GM12878 (cell line): ENCODE measurements at regions not wholly inside any gene's neighbourhood (a gene's known extent, or its start where the extent isn't known, plus 50 kb on each side); places are given as distances from the start of the nearest gene placed in this dataset.

Experiments used
- ATAC-seq: fragments of 200-7000 bp; cut with Tn5 transposase; 3 replicates; pipeline ENCODE4 v1.9.1; 2020; ENCODE audit warnings: mild to moderate bottlenecking, moderate library complexity
- BruUV-seq: library from RNA; stranded (reverse); fragments of 400-500 nt; replicated peaks from 2 replicates; lab custom pipeline; 2021; lab: Mats Ljungman, UMichigan
- CTCF ChIA-PET: fragments of 300-600 bp; sonication (Branson Sonifier 250); formaldehyde crosslinking; extraction: SDS; loops from one replicate; lab custom pipeline; 2021; ENCODE audit warnings: inconsistent platforms; lab: Yijun Ruan, JAX
- POLR2A ChIA-PET: fragments of 350-600 bp; formaldehyde crosslinking; extraction: SDS; loops from one replicate; lab custom pipeline; 2021; ENCODE audit warnings: inconsistent platforms; lab: Charles Lee
- RAD21 ChIA-PET: fragments of 300-600 bp; sonication (Branson Sonifier 250); formaldehyde crosslinking; loops from one replicate; lab custom pipeline; 2023; ENCODE audit warnings: antibody characterized with exemption; ENCODE audit not compliant: unreplicated experiment; lab: Charles Lee
- SMC1A ChIA-PET: fragments of 300-600 bp; sonication (Branson Sonifier 250); formaldehyde crosslinking; loops from one replicate; lab custom pipeline; 2023; ENCODE audit not compliant: unreplicated experiment, uncharacterized antibody; lab: Charles Lee
- DNase-seq: peaks from one replicate; pipeline ENCODE4 v3.0.0-alpha.2; 2011; ENCODE audit warnings: low read depth, low spot score
- FAIRE-seq: peaks from 3 replicates; lab custom pipeline; 2011; peaks lifted over from hg19 to GRCh38; lab: Jason Lieb, UNC
- H2AFZ ChIP-seq: 2 replicates; pipeline ENCODE4 v1.6.0; 2011; ENCODE audit warnings: low read depth, low read length, control low read depth; ENCODE audit not compliant: control insufficient read depth
- H3K27ac ChIP-seq: 2 replicates; pipeline ENCODE4 v1.5.1; 2011; ENCODE audit warnings: control low read depth; ENCODE audit not compliant: control insufficient read depth, insufficient read depth
- H3K27me3 ChIP-seq, 2 experiments: replicated peaks in 1 of 2; 2 replicates each; pipeline versions ENCODE4 v1.6.0 to v1.6.1; 2011; ENCODE audit warnings: low read length in 1 of 2; ENCODE audit not compliant: control insufficient read depth in 2 of 2, insufficient read depth in 2 of 2
- H3K36me3 ChIP-seq, 2 experiments: 2 replicates each; pipeline ENCODE4 v1.5.1; 2011; ENCODE audit warnings: low read length in 1 of 2; ENCODE audit not compliant: control insufficient read depth in 2 of 2, insufficient read depth in 2 of 2
- H3K4me1 ChIP-seq: 2 replicates; pipeline ENCODE4 v1.6.1; 2011; ENCODE audit warnings: mild to moderate bottlenecking, low read length, moderate library complexity, mixed read lengths; ENCODE audit not compliant: control insufficient read depth, insufficient read depth
- H3K4me2 ChIP-seq: 2 replicates; pipeline ENCODE4 v1.6.0; 2011; ENCODE audit warnings: control low read depth; ENCODE audit not compliant: control insufficient read depth, insufficient read depth
- H3K4me3 ChIP-seq: fragments of 200-600 bp; sonication (generic); 2 replicates; pipeline ENCODE4 v1.5.1; 2016
- H3K79me2 ChIP-seq: 2 replicates; pipeline ENCODE4 v1.6.0; 2011; ENCODE audit warnings: low read length; ENCODE audit not compliant: control insufficient read depth, insufficient read depth
- H3K9ac ChIP-seq: 2 replicates; pipeline ENCODE4 v1.8.0; 2011; ENCODE audit warnings: low read length, control low read depth, mixed read lengths; ENCODE audit not compliant: control insufficient read depth, insufficient read depth
- H3K9me3 ChIP-seq: replicated peaks from 3 replicates; pipeline ENCODE4 v1.5.1; 2011; ENCODE audit warnings: mild to moderate bottlenecking, low read length; ENCODE audit not compliant: control insufficient read depth, insufficient read depth
- H4K20me1 ChIP-seq: 2 replicates; pipeline ENCODE4 v1.6.0; 2011; ENCODE audit not compliant: control insufficient read depth, insufficient read depth
- BCL3 ChIP-seq: IDR thresholded peaks from 2 replicates; pipeline ENCODE4 v1.6.1; 2011; ENCODE audit warnings: borderline replicate concordance, low read depth, mild to moderate bottlenecking, moderate library complexity, low read length; ENCODE audit not compliant: insufficient read depth, poor library complexity, severe bottlenecking
- CBX3 ChIP-seq: fragments of 200-600 bp; sonication (generic); IDR thresholded peaks from 2 replicates; pipeline ENCODE4 v1.6.1; 2016; ENCODE audit warnings: low read depth, borderline replicate concordance
- EED ChIP-seq: sonication (generic); IDR thresholded peaks from 2 replicates; pipeline ENCODE4 v1.6.1; 2016; ENCODE audit warnings: antibody characterized with exemption, low read depth
- EGR1 ChIP-seq, 2 experiments: IDR thresholded peaks; 1 replicate in 1 of 2; 2 replicates in 1 of 2; pipeline ENCODE4 v1.6.1; 2011 to 2012; ENCODE audit warnings: low read depth in 2 of 2, low read length in 2 of 2, borderline replicate concordance in 1 of 2, mild to moderate bottlenecking in 1 of 2, moderate library complexity in 1 of 2
- EZH2 ChIP-seq: IDR thresholded peaks from 2 replicates; pipeline ENCODE4 v1.6.1; 2012; ENCODE audit warnings: low read depth, mild to moderate bottlenecking, control low read depth, inconsistent platforms, low read length, borderline replicate concordance; ENCODE audit not compliant: control insufficient read depth
- FOXK2 ChIP-seq: fragments of 450-650 bp; IDR thresholded peaks from 2 replicates; pipeline ENCODE4 v1.6.1; 2017; ENCODE audit warnings: mild to moderate bottlenecking, moderate library complexity
- GATAD2B ChIP-seq: fragments of 450-650 bp; conservative IDR thresholded peaks from 2 replicates; pipeline ENCODE4 v1.6.1; 2017; ENCODE audit warnings: low read depth, mild to moderate bottlenecking, moderate library complexity
- MTA2 ChIP-seq: fragments of 450-650 bp; IDR thresholded peaks from 2 replicates; pipeline ENCODE4 v1.6.1; 2016; ENCODE audit warnings: low read depth, mild to moderate bottlenecking, moderate library complexity
- MTA3 ChIP-seq: IDR thresholded peaks from 2 replicates; pipeline ENCODE4 v1.6.1; 2012; ENCODE audit warnings: low read length, inconsistent platforms, borderline replicate concordance
- MYC ChIP-seq: IDR thresholded peaks from 2 replicates; pipeline ENCODE4 v1.6.1; 2011; ENCODE audit warnings: mild to moderate bottlenecking, low read length, moderate library complexity, inconsistent platforms; ENCODE audit not compliant: insufficient read depth, insufficient replicate concordance, insufficient read length, severe bottlenecking
- NFYA ChIP-seq: IDR thresholded peaks from 2 replicates; pipeline ENCODE4 v1.6.1; 2011; ENCODE audit warnings: low read depth, mild to moderate bottlenecking, low read length, improper control_type of control experiment, borderline replicate concordance
- NRF1 ChIP-seq: conservative IDR thresholded peaks from 2 replicates; pipeline ENCODE4 v1.6.1; 2011; ENCODE audit warnings: mild to moderate bottlenecking, low read depth, low read length, improper control_type of control experiment
- PAX8 ChIP-seq: fragments of 450-650 bp; IDR thresholded peaks from 2 replicates; pipeline ENCODE4 v1.6.1; 2017; ENCODE audit warnings: mild to moderate bottlenecking, moderate library complexity
- RAD51 ChIP-seq: fragments of 450-650 bp; IDR thresholded peaks from 2 replicates; pipeline ENCODE4 v1.6.1; 2016; ENCODE audit warnings: moderate library complexity, mild to moderate bottlenecking, inconsistent platforms
- RBBP5 ChIP-seq: fragments of 200-600 bp; sonication (generic); conservative IDR thresholded peaks from 2 replicates; pipeline ENCODE4 v1.6.1; 2016
- RCOR1 ChIP-seq: conservative IDR thresholded peaks from 2 replicates; pipeline ENCODE4 v1.6.1; 2012; ENCODE audit warnings: low read depth, low read length, improper control_type of control experiment
- SIX5 ChIP-seq: IDR thresholded peaks from 2 replicates; pipeline ENCODE4 v1.6.1; 2011; ENCODE audit warnings: mild to moderate bottlenecking, low read depth, low read length, moderate library complexity; ENCODE audit not compliant: severe bottlenecking
- SP1 ChIP-seq: IDR thresholded peaks from one replicate; pipeline ENCODE4 v1.6.1; 2011; ENCODE audit warnings: low read depth, low read length
- SUZ12 ChIP-seq: fragments of 200-600 bp; sonication (generic); IDR thresholded peaks from one replicate; pipeline ENCODE4 v1.6.1; 2018; ENCODE audit warnings: antibody characterized with exemption, mild to moderate bottlenecking; ENCODE audit not compliant: unreplicated experiment
- YY1 ChIP-seq: IDR thresholded peaks from 2 replicates; pipeline ENCODE4 v1.6.1; 2011; ENCODE audit warnings: low read depth, mild to moderate bottlenecking, low read length
- ZNF687 ChIP-seq: fragments of 450-650 bp; IDR thresholded peaks from 2 replicates; pipeline ENCODE4 v1.6.1; 2017; ENCODE audit warnings: mild to moderate bottlenecking, moderate library complexity
- WGBS: methylation state at CpG from one replicate; pipeline ENCODE4 v1.1.6; 2016; ENCODE audit warnings: low lambda C conversion rate; ENCODE audit not compliant: insufficient replicate concordance, insufficient coverage; ENCODE audit errors: missing lambda C conversion rate; 5-methylcytosine and 5-hydroxymethylcytosine counted together
- in situ Hi-C: fragments of 300-500 bp; cut with MboI; formaldehyde crosslinking; loops from 9 replicates; pipeline ENCODE4 v1.14.3; 2018; ENCODE audit warnings: mixed read lengths
- intact Hi-C: fragments of 100-400 bp; cut with micrococcal nuclease; formaldehyde crosslinking; loops from one replicate; pipeline ENCODE4 v1.14.2; 2022; ENCODE audit not compliant: unreplicated experiment

- TF ChIP-seq ZNF687 (no peak), YY1 (no peak), SP1 (no peak), RCOR1 (no peak), SIX5 (no peak), NRF1 (no peak), FOXK2 (no peak), CBX3 (no peak), MYC (no peak), RAD51 (no peak), PAX8 (no peak)
Measured at GRCh38 chr22:48154943-48155240, 1392.4 kb downstream of the TBC1D22A start (continued).

- SMC1A ChIA-PET: no interaction called here
- Histone ChIP-seq H3K9me3 (no peaks in the 10 kb centered on the region), H3K4me3 (no peak overlapping the region), H3K79me2 (no peaks in the 10 kb centered on the region), H3K27ac (no peak overlapping the region), H3K4me1 (no peaks in the 10 kb centered on the region), H3K9ac (no peak overlapping the region), H2AFZ (no peak overlapping the region), H3K27me3 (no peaks in the 10 kb centered on the region), H4K20me1 (no peaks in the 10 kb centered on the region), H3K36me3 (no peaks in the 10 kb centered on the region), H3K4me2 (no peak overlapping the region)
- ATAC-seq (no peak), FAIRE-seq (no peak), DNase-seq (no peak)
- intact Hi-C loops: no loop called here
- 48% methylated on average over 18 of the region's 18 CpGs for WGBS
- CTCF ChIA-PET: no interaction called here
- in situ Hi-C loops: no loop called here
- RAD21 ChIA-PET: no interaction called here
- no TSS peak for BruUV-seq
- POLR2A ChIA-PET: no interaction called here
- TF ChIP-seq GATAD2B: no peak
- TF ChIP-seq EZH2: no peak
- no peak for TF ChIP-seq SUZ12
- no peak for TF ChIP-seq NFYA
- TF ChIP-seq EGR1 (IDR thresholded peaks at IDR 0.05; ENCODE audit: borderline replicate concordance in 1 of 2, low read depth in 2 of 2, low read length in 2 of 2): no peak
- TF ChIP-seq MTA3: no peak
- no peak for TF ChIP-seq EED
- no peak for TF ChIP-seq BCL3
- TF ChIP-seq MTA2: no peak
- TF ChIP-seq RBBP5: no peak
Measured at GRCh38 chr22:48154169-48154942, 1391.9 kb downstream of the TBC1D22A start.
